Lung (tissue), 11 donors: ENCODE measurements at regions not wholly inside any gene's neighbourhood (a gene's known extent, or its start where the extent isn't known, plus 50 kb on each side); places are given as distances from the start of the nearest gene placed in this dataset.

ENCODE experiments used
- ATAC-seq: fragments of 200-7000 bp; cut with Tn5 transposase; one replicate; pipeline ENCODE4 v1.9.1; 2020; ENCODE audit warnings: moderate number of reproducible peaks; ENCODE audit not compliant: insufficient read depth, low FRiP score
- DNase-seq, 3 donors: peaks; one replicate each; pipeline ENCODE4 v3.0.0-alpha.2; 2013 to 2017
- H3K27ac ChIP-seq, 2 donors: one replicate each; pipeline ENCODE4 v1.5.1; 2013; ENCODE audit warnings: mild to moderate bottlenecking in 2 of 2, moderate library complexity in 2 of 2, control low read depth in 1 of 2, inconsistent platforms in 1 of 2, low read depth in 1 of 2, low read length in 1 of 2
- H3K27me3 ChIP-seq, 3 donors: one replicate each; pipeline ENCODE4 v1.5.1; 2013; ENCODE audit warnings: low read length in 2 of 3; ENCODE audit not compliant: control insufficient read depth in 3 of 3, insufficient read depth in 3 of 3
- H3K36me3 ChIP-seq, 4 donors: one replicate each; pipeline ENCODE4 v1.5.1; 2013; ENCODE audit warnings: low read length in 4 of 4, mild to moderate bottlenecking in 1 of 4, moderate library complexity in 1 of 4; ENCODE audit not compliant: control insufficient read depth in 4 of 4, insufficient read depth in 4 of 4
- H3K4me1 ChIP-seq, 5 donors: one replicate each; pipeline ENCODE4 v1.5.1; 2013; ENCODE audit warnings: low read length in 5 of 5, mild to moderate bottlenecking in 2 of 5, moderate library complexity in 1 of 5; ENCODE audit not compliant: control insufficient read depth in 5 of 5, insufficient read depth in 5 of 5
- H3K4me3 ChIP-seq: one replicate; pipeline ENCODE4 v1.5.1; 2013; ENCODE audit warnings: mild to moderate bottlenecking, control low read depth, moderate library complexity
- H3K9ac ChIP-seq, 2 donors: one replicate each; pipeline ENCODE4 v1.5.1; 2013; ENCODE audit warnings: low read length in 2 of 2, control low read depth in 1 of 2; ENCODE audit not compliant: insufficient read depth in 1 of 2
- H3K9me3 ChIP-seq, 4 donors: one replicate each; pipeline ENCODE4 v1.5.1; 2013; ENCODE audit warnings: low read length in 3 of 4, mild to moderate bottlenecking in 1 of 4, moderate library complexity in 1 of 4; ENCODE audit not compliant: control insufficient read depth in 4 of 4, insufficient read depth in 3 of 4
- CTCF ChIP-seq: IDR thresholded peaks from 2 replicates; pipeline ENCODE4 v1.5.1; 2012; ENCODE audit warnings: mild to moderate bottlenecking; ENCODE audit errors: control extremely low read depth, extremely low read depth
- WGBS, 2 donors: extraction: QIAGEN DNeasy Blood & Tissue Kit; methylation state at CpG; one replicate each; pipeline ENCODE4 v1.1.7; 2013; 5-methylcytosine and 5-hydroxymethylcytosine counted together
- donor health status: control.
- donor health status: control.
- donor health status: Bipolar disorder and iron deficiency.
- donor health status: healthy.
- donor health status: DM: yes; HTN: yes; CAD: no.

- DNase-seq, result no peak
- no peaks in the 10 kb centered on the region for H3K9me3 ChIP-seq
- H3K4me3 ChIP-seq, result no peak overlapping the region
- no peak overlapping the region for H3K27ac ChIP-seq
- H3K36me3 ChIP-seq, result no peaks in the 10 kb centered on the region
- no peak for ATAC-seq
- H3K4me1 ChIP-seq, result no peaks in the 10 kb centered on the region
- no peak overlapping the region for H3K9ac ChIP-seq
- peaks cover 0 to 4% (median 0%) of the 10 kb centered on the region in 3 donors for H3K27me3 ChIP-seq
- 64 to 69% methylated on average over 7 of the region's 7 CpGs for WGBS, 2 donors
- no peak for TF ChIP-seq CTCF
Observed at GRCh38 chr20:55471052-55472006, 534.0 kb downstream of the CBLN4 start.

GRCh38 chr20:55469074-55469473 lies 536.2 kb downstream of the CBLN4 start:
- 77 to 86% methylated on average over 2 of the region's 2 CpGs for WGBS, 2 donors
- no peak overlapping the region for H3K27ac ChIP-seq
- H3K36me3 ChIP-seq, result no peaks in the 10 kb centered on the region
- H3K4me3 ChIP-seq, result no peak overlapping the region
- no peaks in the 10 kb centered on the region for H3K4me1 ChIP-seq
- no peak for TF ChIP-seq CTCF
- no peak overlapping the region for H3K9ac ChIP-seq
- H3K27me3 ChIP-seq, result peaks cover 0 to 4% (median 0%) of the 10 kb centered on the region in 3 donors
- H3K9me3 ChIP-seq, result no peaks in the 10 kb centered on the region
- ATAC-seq, result no peak
- DNase-seq, result no peak

- Histone ChIP-seq H3K9me3 (no peaks in the 10 kb centered on the region), H3K9ac (no peak overlapping the region), H3K36me3 (no peaks in the 10 kb centered on the region), H3K4me3 (no peak overlapping the region), H3K27me3 (no peaks in the 10 kb centered on the region), H3K27ac (no peak overlapping the region), H3K4me1 (no peaks in the 10 kb centered on the region)
- DNase-seq, result no peak
- no peak for ATAC-seq
- TF ChIP-seq CTCF, result no peak
- WGBS, 2 donors, result 97 to 98% methylated on average over 8 of the region's 8 CpGs
Observed at GRCh38 chr20:55461519-55461918, 543.8 kb downstream of the CBLN4 start.
